GM19043 (cell line): ENCODE measurements at regions not wholly inside any gene's neighbourhood (a gene's known extent, or its start where the extent isn't known, plus 50 kb on each side); places are given as distances from the start of the nearest gene placed in this dataset.
"Not testable (repeated sequence)": the region's sequence is repeated elsewhere in the genome, so short reads cannot be mapped to it uniquely, and the experiment has no call there.

Experiments used
- ATAC-seq: cut with Tn5 transposase; IDR thresholded peaks from one replicate; pipeline ENCODE4 v1.9.1; 2021; ENCODE audit warnings: low read depth; ENCODE audit not compliant: unreplicated experiment

DNA sequence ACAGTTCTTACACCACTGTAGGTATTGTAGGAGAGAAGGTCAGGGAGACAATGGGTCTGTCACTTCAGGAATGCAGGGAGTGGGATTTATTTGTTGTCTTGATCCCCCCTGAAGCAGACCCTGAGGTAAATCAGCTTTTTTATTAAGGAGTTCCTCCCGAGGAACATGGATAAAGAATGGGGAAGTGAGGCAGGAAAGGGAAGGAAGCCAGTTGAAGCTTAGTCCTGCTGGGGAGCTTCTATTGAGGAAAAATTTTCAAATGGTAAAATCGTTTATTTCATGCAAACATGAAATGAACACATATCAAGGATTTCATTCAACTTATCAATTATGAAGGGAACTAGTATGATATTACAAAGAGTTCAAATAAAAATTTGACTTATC is 318.6 kb upstream of the PIK3R1 start:
- ATAC-seq: no peak

DNA sequence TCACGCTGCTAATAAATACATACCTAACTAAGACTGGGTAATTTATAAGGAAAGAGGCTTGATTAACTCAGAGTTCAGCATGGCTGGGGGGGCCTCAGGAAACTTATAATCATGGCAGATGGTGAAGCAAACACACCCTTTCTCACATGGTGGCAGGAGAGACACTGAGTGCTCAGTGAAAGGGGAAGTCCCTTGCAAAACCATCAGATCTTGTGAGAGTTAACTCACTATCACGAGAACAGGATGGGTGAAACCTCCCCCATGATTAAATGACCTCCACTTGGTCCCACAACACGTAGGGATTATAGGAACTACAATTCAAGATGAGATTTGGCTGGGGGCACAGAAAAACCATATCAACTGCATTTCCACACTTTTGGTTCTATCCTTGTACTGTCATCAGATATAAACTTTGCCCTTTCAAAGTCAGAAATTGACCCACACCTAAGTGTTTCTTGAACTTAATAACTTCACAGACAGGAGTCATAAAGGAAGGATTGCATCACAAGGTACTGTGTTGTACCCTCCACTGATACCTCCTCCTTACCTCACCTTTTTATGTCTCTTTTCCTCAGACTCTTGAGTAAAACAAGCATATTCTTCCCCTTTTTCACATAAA is 319.1 kb upstream of the PIK3R1 start:
- no peak for ATAC-seq

DNA sequence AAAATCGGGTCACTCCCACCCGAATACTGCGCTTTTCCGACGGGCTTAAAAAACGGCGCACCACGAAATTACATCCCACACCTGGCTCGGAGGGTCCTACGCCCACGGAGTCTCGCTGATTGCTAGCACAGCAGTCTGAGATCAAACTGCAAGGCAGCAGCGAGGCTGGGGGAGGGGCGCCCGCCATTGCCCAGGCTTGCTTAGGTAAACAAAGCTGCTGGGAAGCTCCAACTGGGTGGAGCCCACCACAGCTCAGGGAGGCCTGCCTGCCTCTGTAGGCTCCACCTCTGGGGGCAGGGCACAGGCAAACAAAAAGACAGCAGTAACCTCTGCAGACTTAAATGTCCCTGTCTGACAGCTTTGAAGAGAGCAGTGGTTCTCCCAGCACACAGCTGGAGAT is 325.7 kb upstream of the PIK3R1 start:
- ATAC-seq: not testable (repeated sequence)

DNA sequence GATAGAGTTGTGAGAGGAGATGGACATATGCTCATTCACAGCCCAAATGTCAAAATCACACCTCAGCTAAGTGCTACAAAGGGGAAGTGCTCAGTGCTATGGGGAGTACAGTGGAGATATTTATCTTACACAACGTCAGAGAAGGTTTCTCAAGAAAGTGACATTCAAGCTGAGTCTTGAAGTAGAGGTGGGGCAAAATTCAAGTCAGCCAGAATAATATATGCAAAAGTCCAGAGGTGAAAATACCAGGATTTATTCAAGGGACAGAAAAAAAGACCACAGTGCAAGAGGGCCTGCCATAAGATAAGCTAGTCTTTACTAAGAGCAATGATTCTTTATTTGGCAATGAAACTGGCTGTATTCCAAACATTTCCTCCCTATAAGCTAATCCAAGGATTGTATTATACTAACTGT is 327.8 kb upstream of the PIK3R1 start:
- no peak for ATAC-seq

DNA sequence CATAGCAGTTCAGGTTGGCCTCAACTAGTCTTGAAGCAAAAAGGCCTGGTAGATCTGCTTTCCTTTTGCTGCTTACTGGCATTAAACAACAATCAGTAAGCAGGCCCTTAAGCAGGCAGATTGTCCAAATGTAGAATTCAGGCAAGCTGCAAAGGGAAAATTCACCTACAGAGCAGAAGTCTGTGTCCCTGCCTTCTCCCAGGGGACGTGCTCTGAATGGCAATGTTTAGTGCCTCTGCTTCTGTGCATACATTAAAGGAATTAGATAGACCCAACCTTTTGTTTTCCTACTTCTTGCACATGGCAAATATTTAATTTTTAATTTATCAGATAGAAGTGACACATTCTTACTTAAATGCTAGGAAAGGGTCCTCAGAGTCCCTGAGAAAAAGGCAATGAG is 328.8 kb upstream of the PIK3R1 start:
- ATAC-seq: no peak

DNA sequence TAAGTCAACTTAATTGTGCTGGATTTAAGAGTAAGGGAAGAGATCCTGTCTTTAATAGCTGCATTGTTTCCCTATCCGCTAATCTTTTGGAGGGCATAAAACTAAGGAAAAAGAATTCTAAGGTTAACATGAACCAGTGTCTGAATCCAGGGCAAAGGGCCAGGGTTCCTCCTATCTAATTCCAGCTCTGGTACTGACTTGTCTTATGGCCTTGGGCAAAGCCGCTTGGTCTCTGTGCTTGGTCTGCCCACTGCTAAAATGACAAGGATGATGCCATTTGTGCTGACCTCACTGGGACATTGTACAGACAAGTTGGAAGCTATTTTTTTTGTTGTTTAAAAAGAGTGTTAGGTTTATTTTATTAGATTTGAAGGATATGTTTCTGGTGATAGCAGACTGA is 334.7 kb upstream of the PIK3R1 start:
- ATAC-seq: no peak

DNA sequence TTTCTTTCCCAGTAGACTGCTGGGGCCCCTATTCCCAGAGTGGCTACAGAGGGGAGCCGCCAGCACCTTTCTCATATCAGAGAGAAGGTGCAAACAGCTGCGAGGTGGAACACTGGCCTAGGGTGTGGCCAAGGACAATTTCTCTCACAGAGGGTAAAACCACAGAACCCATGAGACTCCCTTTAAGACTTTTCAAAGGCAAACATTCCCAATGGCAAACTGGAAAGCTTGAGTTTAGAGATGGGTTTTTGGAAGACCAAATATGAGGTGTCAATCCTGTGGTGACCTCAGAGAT is 335.1 kb upstream of the PIK3R1 start:
- no peak for ATAC-seq

DNA sequence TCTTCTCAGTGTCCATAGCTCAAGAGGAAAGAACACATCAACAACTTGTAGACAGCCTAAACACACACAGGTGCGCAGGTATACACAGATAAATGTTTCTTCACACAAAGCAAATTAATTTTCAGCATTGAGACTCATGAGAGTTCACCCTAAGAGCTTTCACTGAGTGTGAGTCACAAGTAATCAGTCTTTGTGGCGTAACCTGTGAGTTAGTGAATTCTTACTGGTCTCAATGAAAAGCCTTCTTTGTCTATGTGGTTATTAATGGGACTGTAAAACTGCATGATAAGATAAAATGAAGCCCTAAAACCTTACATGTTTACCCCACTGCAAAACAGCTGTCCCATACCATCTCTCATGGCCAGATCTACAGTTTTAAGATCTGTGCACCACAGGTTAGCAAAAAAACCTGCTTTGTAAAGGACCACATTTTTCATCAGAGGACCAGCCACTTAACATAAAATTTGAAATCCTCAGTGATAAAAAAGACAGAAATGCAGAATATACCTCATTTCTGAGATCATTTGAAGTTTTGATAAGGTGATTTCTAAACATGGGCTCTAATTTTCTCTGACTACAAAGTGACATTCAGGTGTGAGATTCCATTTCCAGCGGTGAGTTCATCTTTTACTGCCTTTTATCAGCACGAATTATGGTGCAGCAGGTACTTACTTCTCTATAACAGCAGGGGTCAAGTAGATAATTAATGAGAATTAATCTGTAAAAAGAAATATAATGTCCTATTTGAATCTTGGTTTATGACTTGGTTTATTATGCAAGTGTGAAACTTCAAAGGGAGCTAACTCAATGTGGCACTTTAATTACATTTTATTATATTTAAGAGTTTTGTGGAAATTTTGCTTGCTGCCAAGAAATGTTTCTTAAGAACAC is 335.7 kb upstream of the PIK3R1 start:
- no peak for ATAC-seq

DNA sequence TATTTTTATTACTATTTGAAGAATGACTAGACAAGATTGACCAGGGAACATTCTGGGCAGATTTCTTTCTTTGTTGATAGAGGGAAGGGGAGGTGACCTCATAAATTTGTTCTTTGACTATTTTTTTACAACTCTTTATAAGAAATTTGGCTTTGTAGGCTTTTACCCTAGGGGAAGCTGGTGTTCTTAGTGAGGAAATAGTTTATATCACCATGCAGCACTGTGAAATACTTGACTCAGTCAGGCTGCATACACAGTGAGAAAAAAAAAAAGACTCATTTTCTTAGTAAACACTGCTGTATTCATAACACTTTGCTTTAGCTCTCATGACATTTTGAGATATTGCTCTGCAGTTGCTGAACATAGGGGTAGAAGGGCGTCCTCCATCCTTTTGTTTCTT is 336.6 kb upstream of the PIK3R1 start:
- ATAC-seq: no peak

DNA sequence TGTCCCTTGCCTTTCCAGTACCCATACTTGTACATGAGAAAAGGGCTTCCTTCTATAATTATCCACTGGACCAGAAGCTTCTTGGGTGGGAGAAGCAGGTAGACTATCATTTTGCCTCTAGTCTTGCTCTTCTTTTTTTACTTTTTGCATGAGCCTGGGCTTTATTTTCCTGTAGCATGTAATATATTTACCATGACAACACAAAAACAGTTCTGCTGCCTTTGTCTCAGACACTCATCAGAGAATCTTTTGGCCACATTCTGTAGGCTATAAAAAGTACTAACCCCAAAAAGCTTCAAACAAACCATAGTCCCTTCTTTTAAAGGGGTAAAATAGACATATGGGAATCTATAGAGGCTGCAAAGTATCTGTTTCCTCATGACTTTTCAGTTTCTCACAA is 339.2 kb upstream of the PIK3R1 start:
- ATAC-seq: no peak

DNA sequence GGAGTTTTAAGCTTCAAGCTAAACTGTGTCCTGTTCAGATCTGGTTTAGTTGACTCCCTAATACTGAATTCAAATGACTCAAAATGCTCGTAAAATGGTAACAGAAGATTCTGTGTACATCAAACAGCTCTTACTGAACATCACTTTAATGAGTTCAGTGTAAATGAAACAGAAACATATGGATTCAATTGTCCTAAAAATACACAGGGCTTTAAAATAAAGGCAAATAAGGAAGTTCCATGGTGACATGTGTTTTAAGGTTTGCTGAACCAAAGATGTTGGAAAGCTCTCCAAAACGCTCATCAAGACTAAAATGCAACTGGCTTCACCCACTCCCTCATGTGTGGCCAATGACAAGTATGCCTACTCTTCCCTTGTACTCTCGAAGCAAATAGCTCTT is 340.0 kb upstream of the PIK3R1 start:
- ATAC-seq: no peak

DNA sequence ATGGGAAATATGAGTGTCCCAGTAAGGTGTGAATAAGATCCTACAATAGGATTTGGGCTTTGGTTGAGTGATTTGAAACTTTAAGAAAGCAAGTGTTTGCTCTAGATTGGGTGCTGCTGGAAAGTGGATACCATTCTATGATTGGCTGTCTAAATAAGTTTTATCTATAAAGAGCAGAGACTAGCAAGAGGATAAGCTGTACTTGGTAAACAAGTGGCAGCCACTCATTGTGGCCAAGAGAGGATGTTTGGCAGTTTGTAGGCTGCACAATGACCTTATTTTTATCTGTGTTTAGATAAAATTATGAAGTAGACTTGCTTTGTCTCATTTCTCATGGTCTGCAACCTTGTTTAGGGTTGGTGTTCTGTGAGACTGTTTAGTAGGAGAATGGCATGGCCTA is 341.6 kb upstream of the PIK3R1 start:
- ATAC-seq: no peak

DNA sequence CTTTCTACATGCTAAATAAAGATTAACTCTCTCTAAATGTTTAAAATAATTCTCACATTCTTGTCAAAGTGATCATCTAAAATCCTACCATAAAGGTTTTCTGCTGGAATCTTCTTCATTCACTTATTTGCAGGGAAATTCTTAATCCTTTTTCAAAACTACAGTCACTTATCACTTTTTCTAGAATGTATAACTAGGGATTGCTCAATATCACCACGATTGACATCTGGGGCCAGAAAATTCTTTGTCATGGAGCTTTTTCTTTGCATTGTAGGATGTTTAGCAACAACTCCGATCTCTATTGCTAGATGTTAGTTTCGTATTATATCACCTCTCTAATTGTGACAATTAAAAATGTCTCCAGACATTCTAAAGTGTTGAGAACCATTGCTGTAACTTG is 344.9 kb upstream of the PIK3R1 start:
- no peak for ATAC-seq

DNA sequence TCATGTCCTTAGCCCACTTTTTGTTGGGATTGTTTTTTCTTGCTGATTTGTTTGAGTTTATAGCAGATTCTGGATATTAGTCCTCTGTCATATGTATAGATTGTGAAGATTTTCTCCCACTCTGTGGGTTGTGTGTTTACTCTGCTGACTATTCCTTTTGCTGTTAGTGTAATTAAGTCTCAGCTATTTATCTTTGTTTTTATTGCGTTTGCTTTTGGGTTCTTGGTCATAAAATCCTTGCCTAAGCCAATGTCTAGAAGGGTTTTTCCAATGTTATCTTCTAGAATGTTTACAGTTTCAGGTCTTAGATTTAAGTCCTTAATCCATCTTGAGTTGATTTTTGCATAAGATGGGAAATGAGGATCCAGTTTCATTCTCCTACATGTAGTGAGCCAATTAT is 351.2 kb upstream of the PIK3R1 start:
- ATAC-seq: not testable (repeated sequence)

DNA sequence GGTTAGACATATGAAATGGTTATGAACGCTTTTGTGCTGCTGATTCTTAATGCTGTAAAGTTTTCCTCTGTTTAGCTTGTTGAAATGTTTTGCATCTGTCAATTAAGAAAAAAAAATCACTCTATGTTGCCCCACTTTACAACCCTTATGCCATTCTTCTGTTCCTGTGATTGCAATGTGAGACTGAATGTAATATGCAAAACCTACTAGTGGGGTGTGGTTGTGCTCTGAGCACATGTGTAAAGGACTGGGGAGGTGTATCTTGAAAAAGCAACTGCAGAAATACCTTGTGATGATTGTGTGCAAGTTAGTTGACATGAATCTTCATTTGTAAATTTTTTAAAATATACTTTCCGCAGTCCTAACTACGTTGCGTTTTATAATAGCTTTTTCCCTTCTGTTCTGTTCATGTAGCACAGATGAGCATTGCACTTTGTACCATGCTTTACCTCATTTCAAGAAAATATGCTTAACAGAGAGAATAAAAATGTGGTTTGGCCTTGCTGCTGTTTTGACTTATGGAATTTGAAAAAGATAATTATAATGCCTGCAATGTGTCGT is 357.0 kb upstream of the PIK3R1 start:
- no peak for ATAC-seq

DNA sequence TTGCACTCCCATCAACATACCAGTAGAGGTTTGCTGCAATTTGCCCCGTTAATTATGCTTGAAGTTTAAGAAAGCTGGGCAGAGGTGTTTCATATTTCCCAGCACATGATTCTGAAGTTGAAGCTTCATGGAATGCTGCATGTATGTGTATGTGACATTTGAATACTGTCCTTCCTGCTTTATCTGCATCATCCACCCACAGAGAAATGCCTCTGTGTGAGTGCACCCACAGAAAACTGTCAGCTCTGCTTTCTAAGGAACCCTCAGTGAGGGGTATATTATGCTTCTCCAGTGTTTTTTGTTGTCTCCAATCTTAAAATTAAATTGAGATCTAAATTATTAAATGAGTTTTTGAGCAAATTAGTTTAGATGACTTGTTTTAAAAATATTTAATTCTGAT is 358.1 kb upstream of the PIK3R1 start:
- ATAC-seq: no peak

DNA sequence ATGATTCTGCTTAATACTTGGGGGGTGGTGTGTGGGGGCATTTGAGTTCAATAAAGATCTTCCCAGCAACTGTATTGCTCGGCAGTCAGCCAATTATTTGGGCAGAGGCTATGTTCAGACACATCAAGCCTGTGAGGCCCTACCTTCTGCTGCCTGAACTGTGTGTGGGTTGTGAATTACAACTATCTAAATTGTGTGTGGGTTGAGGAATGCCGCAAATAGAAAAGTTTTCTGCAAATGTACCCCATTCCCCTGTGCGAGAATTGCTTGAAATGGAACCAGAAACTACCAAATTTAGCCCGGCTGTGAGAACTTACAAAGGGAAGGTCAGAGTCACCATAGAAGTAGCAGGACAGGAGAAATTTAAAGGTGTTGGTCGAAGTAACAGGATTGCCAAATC is 360.0 kb upstream of the PIK3R1 start:
- no peak for ATAC-seq

DNA sequence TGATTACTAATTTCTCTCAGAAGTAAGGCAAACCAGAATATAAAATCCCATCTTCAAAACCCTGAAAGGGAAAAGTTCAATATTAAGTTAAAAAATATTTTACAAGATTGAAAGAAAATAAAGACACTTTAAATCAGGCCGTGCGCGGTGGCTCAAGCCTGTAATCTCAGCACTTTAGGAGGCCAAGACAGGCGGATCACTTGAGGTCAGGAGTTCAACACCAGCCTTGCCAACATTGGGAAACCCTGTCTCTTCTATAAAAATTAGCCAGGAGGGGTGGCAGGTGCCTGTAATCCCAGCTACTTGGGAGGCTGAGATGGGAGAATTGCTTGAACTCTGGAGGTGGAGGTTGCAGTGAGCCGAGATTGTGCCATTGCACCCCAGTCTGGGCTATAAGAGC is 364.6 kb upstream of the PIK3R1 start:
- ATAC-seq: not testable (repeated sequence)

DNA sequence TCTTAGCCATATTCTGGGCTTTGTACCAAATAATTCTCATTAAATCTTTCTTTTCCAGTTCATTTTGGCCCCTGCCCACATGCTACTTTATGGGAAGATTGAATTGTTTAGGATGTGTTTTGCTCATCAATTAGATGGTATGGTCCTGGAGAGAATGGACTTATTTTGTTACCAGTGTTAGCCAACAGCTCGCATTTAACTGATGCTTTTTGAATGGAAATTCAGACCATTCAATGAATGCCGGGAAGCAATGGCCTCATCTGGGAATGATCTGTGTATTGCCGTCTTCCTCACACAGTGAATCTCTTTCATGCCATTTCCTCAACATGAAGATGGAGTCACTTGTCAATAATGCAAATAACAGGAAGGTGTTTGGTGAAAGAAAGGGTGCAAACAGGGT is 370.6 kb upstream of the PIK3R1 start:
- ATAC-seq: no peak

DNA sequence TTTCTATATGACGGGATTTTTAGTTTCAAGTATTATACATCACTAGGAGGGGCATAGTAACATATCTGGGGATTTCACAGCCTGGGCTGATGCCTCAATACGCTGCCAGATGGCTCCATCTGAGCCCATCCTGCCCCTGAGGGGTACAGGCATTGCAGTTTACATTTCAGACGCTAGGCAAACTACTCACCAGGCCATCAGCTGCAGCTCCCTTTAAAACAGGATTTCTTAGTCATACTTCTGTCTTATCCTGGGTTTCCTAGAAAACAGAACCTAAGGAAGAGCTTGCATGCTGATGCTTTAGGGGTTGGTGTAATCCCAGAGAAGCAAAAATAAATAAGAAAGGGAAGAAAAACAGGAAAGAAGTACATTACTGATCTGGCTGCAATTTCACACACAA is 372.8 kb upstream of the PIK3R1 start:
- no peak for ATAC-seq

DNA sequence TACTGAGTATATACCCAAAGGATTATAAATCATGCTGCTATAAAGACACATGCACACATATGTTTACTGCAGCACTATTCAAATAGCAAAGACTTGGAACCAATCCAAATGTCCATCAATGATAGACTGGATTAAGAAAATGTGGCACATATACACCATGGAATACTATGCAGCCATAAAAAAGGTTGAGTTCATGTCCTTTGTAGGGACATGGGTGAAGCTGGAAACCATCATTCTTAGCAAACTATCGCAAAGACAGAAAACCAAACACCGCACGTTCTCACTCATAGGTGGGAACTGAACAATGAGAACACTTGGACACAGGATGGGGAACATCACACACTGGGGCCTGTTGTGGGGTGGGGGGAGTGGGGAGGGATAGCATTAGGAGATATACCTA is 378.3 kb upstream of the PIK3R1 start:
- ATAC-seq: not testable (repeated sequence)

DNA sequence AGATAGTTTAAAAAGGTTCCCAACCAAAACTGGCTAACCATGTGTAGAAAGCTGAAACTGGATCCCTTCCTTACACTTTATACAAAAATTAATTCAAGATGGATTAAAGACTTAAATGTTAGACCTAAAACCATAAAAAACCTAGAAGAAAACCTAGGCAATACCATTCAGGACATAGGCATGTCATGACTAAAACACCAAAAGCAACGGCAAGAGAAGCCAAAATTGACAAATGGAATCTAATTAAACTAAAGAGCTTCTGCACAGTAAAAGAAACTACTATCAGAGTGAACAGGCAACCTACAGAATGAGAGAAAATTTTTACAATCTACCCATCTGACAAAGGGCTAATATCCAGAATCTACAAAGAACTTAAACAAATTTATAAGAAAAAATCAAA is 379.1 kb upstream of the PIK3R1 start:
- ATAC-seq: not testable (repeated sequence)
